Transverse colon (tissue), 3 donors: ENCODE measurements at regions not wholly inside any gene's neighbourhood (a gene's known extent, or its start where the extent isn't known, plus 50 kb on each side); places are given as distances from the start of the nearest gene placed in this dataset.
"Not testable (repeated sequence)": the region's sequence is repeated elsewhere in the genome, so short reads cannot be mapped to it uniquely, and the experiment has no call there.

ENCODE experiments used
- CTCF ChIP-seq, 5 experiments: fragments of 200-600 bp in 3 of 5; fragments of 450-650 bp in 2 of 5; sonication (generic) in 3 of 5; IDR thresholded peaks; 1 replicate in 2 of 5; 2 replicates in 3 of 5; pipeline ENCODE4 v1.5.1; 2016 to 2017; ENCODE audit warnings: antibody characterized with exemption in 5 of 5, inconsistent platforms in 3 of 5, mild to moderate bottlenecking in 2 of 5, moderate library complexity in 1 of 5
- EP300 ChIP-seq: sonication (generic); formaldehyde crosslinking; IDR thresholded peaks from one replicate; pipeline ENCODE4 v1.6.1; 2017; ENCODE audit warnings: antibody characterized with exemption, low read depth
- POLR2A ChIP-seq: fragments of 450-650 bp; IDR thresholded peaks from one replicate; pipeline ENCODE4 v1.6.1; 2016; ENCODE audit warnings: antibody characterized with exemption, mild to moderate bottlenecking, moderate library complexity

- TF ChIP-seq CTCF (IDR thresholded peaks at IDR 0.05); EP300; POLR2A: not testable (repeated sequence)
These were observed 679.7 kb downstream of the METTL15 start for GRCh38 chr11:28787897-28788296.
